Subcutaneous abdominal adipose tissue (tissue), 5 donors: ENCODE measurements at regions not wholly inside any gene's neighbourhood (a gene's known extent, or its start where the extent isn't known, plus 50 kb on each side); places are given as distances from the start of the nearest gene placed in this dataset.
"Not testable (repeated sequence)": the region's sequence is repeated elsewhere in the genome, so short reads cannot be mapped to it uniquely, and the experiment has no call there.

Source experiments
- H3K27ac ChIP-seq: one replicate; pipeline ENCODE4 v1.7.0; 2013; ENCODE audit warnings: low read depth, mild to moderate bottlenecking, inconsistent platforms, low read length, moderate library complexity
- H3K27me3 ChIP-seq, 5 donors: one replicate each; pipeline ENCODE4 v1.7.0; 2013; ENCODE audit warnings: low read length in 5 of 5, inconsistent platforms in 1 of 5; ENCODE audit not compliant: control insufficient read depth in 5 of 5, insufficient read depth in 4 of 5
- H3K36me3 ChIP-seq, 5 donors: one replicate each; pipeline ENCODE4 v1.7.0; 2013; ENCODE audit warnings: low read length in 5 of 5; ENCODE audit not compliant: control insufficient read depth in 5 of 5, insufficient read depth in 5 of 5
- H3K4me1 ChIP-seq, 5 donors: one replicate each; pipeline ENCODE4 v1.7.0; 2013; ENCODE audit warnings: low read length in 5 of 5, mild to moderate bottlenecking in 3 of 5, moderate library complexity in 1 of 5; ENCODE audit not compliant: control insufficient read depth in 5 of 5, insufficient read depth in 5 of 5
- H3K4me3 ChIP-seq, 5 donors: one replicate each; pipeline ENCODE4 v1.7.0; 2013; ENCODE audit warnings: low read length in 5 of 5, low read depth in 1 of 5
- H3K9ac ChIP-seq, 5 donors: one replicate each; pipeline ENCODE4 v1.7.0; 2013; ENCODE audit warnings: low read length in 5 of 5, mild to moderate bottlenecking in 4 of 5, moderate library complexity in 3 of 5
- H3K9me3 ChIP-seq, 5 donors: one replicate each; pipeline ENCODE4 v1.7.0; 2013; ENCODE audit warnings: low read length in 5 of 5; ENCODE audit not compliant: control insufficient read depth in 5 of 5
- donor health status: healthy.
- donor health status: healthy.
- donor health status: healthy.
- donor health status: healthy.
- donor health status: healthy.

GRCh38 chr9:64813072-64813471 is 471.9 kb downstream of the FOXD4L5 start:
- H3K4me1 ChIP-seq, H3K4me3 ChIP-seq, H3K27ac ChIP-seq: not testable (repeated sequence)

GRCh38 chr9:64778667-64779066 is 506.3 kb downstream of the FOXD4L5 start:
- H3K4me3 ChIP-seq, H3K27me3 ChIP-seq, H3K4me1 ChIP-seq, H3K27ac ChIP-seq, H3K9me3 ChIP-seq, H3K36me3 ChIP-seq, H3K9ac ChIP-seq: not testable (repeated sequence)

More at GRCh38 chr9:64813072-64813471, 471.9 kb downstream of the FOXD4L5 start:
- H3K27me3 ChIP-seq, H3K36me3 ChIP-seq, H3K9me3 ChIP-seq, H3K9ac ChIP-seq: not testable (repeated sequence)

GRCh38 chr9:64776269-64776668 is 508.7 kb downstream of the FOXD4L5 start:
- H3K27me3 ChIP-seq, H3K4me3 ChIP-seq, H3K27ac ChIP-seq, H3K9ac ChIP-seq, H3K9me3 ChIP-seq, H3K4me1 ChIP-seq, H3K36me3 ChIP-seq: not testable (repeated sequence)

GRCh38 chr9:64774813-64775793 is 509.9 kb downstream of the FOXD4L5 start:
- not testable (repeated sequence) for H3K4me3 ChIP-seq, H3K27ac ChIP-seq, H3K9ac ChIP-seq, H3K4me1 ChIP-seq, H3K9me3 ChIP-seq, H3K27me3 ChIP-seq, H3K36me3 ChIP-seq

GRCh38 chr9:64774004-64774812 is 510.8 kb downstream of the FOXD4L5 start:
- H3K4me1 ChIP-seq, H3K9ac ChIP-seq, H3K36me3 ChIP-seq, H3K9me3 ChIP-seq, H3K27me3 ChIP-seq, H3K27ac ChIP-seq: not testable (repeated sequence)
- H3K4me3 ChIP-seq, result peak overlapping the region in 1 of 5 donors; percentile 37

GRCh38 chr9:64773491-64773931 is 511.5 kb downstream of the FOXD4L5 start:
- no peaks in the 10 kb centered on the region for H3K4me1 ChIP-seq
- H3K9ac ChIP-seq, result no peak overlapping the region
- no peak overlapping the region for H3K27ac ChIP-seq
- no peaks in the 10 kb centered on the region for H3K36me3 ChIP-seq
- no peaks in the 10 kb centered on the region for H3K9me3 ChIP-seq
- no peaks in the 10 kb centered on the region for H3K27me3 ChIP-seq
- peak overlapping the region in 1 of 5 donors; percentile 37 for H3K4me3 ChIP-seq

GRCh38 chr9:64772751-64773331 is 512.2 kb downstream of the FOXD4L5 start:
- not testable (repeated sequence) for H3K9ac ChIP-seq, H3K27ac ChIP-seq, H3K4me1 ChIP-seq, H3K27me3 ChIP-seq, H3K9me3 ChIP-seq, H3K4me3 ChIP-seq, H3K36me3 ChIP-seq

GRCh38 chr9:64772123-64772736 is 512.8 kb downstream of the FOXD4L5 start:
- not testable (repeated sequence) for H3K36me3 ChIP-seq, H3K27me3 ChIP-seq

More at GRCh38 chr9:64772123-64772736, 512.8 kb downstream of the FOXD4L5 start:
- H3K9me3 ChIP-seq, H3K27ac ChIP-seq, H3K9ac ChIP-seq, H3K4me1 ChIP-seq, H3K4me3 ChIP-seq: not testable (repeated sequence)
